A172 (cell line): ENCODE measurements at regions not wholly inside any gene's neighbourhood (a gene's known extent, or its start where the extent isn't known, plus 50 kb on each side); places are given as distances from the start of the nearest gene placed in this dataset.
"Not testable (repeated sequence)": the region's sequence is repeated elsewhere in the genome, so short reads cannot be mapped to it uniquely, and the experiment has no call there.

Experiments
- DNase-seq: peaks from one replicate; pipeline ENCODE4 v3.0.0-alpha.2; 2015; ENCODE audit warnings: low spot score

- no peak for DNase-seq
Measured at GRCh38 chr9:22217254-22217653, 208.1 kb upstream of the CDKN2B start.

- not testable (repeated sequence) for DNase-seq
Measured at GRCh38 chr9:22225856-22226255, 216.8 kb upstream of the CDKN2B start.

GRCh38 chr9:22227986-22228385 is 218.6 kb upstream of the DMRTA1 start:
- no peak for DNase-seq

GRCh38 chr9:22228542-22228941 is 218.1 kb upstream of the DMRTA1 start:
- no peak for DNase-seq

GRCh38 chr9:22229069-22229468 is 217.6 kb upstream of the DMRTA1 start:
- no peak for DNase-seq

- not testable (repeated sequence) for DNase-seq
Measured at GRCh38 chr9:22231309-22231708, 215.3 kb upstream of the DMRTA1 start.

GRCh38 chr9:22232971-22233370 is 213.7 kb upstream of the DMRTA1 start:
- no peak for DNase-seq

- DNase-seq = no peak
Measured at GRCh38 chr9:22237497-22238363, 208.9 kb upstream of the DMRTA1 start.

GRCh38 chr9:22238809-22239684 is 207.6 kb upstream of the DMRTA1 start:
- DNase-seq = no peak

- no peak for DNase-seq
Measured at GRCh38 chr9:22240619-22241018, 206.0 kb upstream of the DMRTA1 start.

- DNase-seq = no peak
Measured at GRCh38 chr9:22241024-22241423, 205.6 kb upstream of the DMRTA1 start.

GRCh38 chr9:22241611-22242010 is 205.0 kb upstream of the DMRTA1 start:
- no peak for DNase-seq

GRCh38 chr9:22244139-22245011 is 202.2 kb upstream of the DMRTA1 start:
- no peak for DNase-seq

- no peak for DNase-seq
Measured at GRCh38 chr9:22255337-22255736, 191.3 kb upstream of the DMRTA1 start.

GRCh38 chr9:22256381-22256780 is 190.2 kb upstream of the DMRTA1 start:
- DNase-seq = no peak

GRCh38 chr9:22257026-22257816 is 189.4 kb upstream of the DMRTA1 start:
- no peak for DNase-seq

- no peak for DNase-seq
Measured at GRCh38 chr9:22265038-22265437, 181.6 kb upstream of the DMRTA1 start.

- no peak for DNase-seq
Measured at GRCh38 chr9:22265534-22265933, 181.1 kb upstream of the DMRTA1 start.

GRCh38 chr9:22274477-22274876 is 172.1 kb upstream of the DMRTA1 start:
- no peak for DNase-seq

GRCh38 chr9:22278426-22278825 is 168.2 kb upstream of the DMRTA1 start:
- DNase-seq = no peak

GRCh38 chr9:22279636-22280035 is 167.0 kb upstream of the DMRTA1 start:
- DNase-seq = no peak
